GM18867 (cell line): ENCODE measurements at regions not wholly inside any gene's neighbourhood (a gene's known extent, or its start where the extent isn't known, plus 50 kb on each side); places are given as distances from the start of the nearest gene placed in this dataset.

Source experiments
- ATAC-seq: cut with Tn5 transposase; IDR thresholded peaks from one replicate; pipeline ENCODE4 v1.9.1; 2021; ENCODE audit warnings: mild to moderate bottlenecking, moderate library complexity; ENCODE audit not compliant: unreplicated experiment

GRCh38 chr5:27341342-27341741 is 303.0 kb upstream of the CDH9 start:
- no peak for ATAC-seq

- no peak for ATAC-seq
Measured at GRCh38 chr5:27336817-27337216, 298.4 kb upstream of the CDH9 start.

DNA sequence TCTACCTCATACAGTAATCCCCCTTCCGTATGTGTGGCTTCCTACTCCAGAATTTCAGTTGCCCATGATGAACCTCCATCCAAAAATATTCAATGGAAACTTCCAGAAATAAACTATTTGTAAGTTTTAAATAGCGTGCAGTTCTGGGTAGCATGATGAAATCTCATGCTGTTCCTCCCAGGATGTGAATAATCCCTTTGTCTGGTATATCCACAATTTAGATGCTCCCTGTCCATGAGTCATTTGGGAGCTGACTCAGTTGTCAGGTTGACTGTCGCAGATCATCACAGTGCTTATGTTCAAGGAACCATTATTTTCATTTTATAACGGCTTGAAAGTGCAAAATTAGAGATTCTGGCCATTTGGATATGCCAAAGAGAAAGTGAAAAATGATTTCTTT is 290.1 kb upstream of the CDH9 start:
- ATAC-seq, result no peak

- ATAC-seq, result no peak
Measured at GRCh38 chr5:27325513-27325912, 287.1 kb upstream of the CDH9 start.

- no peak for ATAC-seq
Measured at GRCh38 chr5:27318701-27319100, 280.3 kb upstream of the CDH9 start.

GRCh38 chr5:27316271-27316650 is 277.9 kb upstream of the CDH9 start:
- ATAC-seq, result no peak

DNA sequence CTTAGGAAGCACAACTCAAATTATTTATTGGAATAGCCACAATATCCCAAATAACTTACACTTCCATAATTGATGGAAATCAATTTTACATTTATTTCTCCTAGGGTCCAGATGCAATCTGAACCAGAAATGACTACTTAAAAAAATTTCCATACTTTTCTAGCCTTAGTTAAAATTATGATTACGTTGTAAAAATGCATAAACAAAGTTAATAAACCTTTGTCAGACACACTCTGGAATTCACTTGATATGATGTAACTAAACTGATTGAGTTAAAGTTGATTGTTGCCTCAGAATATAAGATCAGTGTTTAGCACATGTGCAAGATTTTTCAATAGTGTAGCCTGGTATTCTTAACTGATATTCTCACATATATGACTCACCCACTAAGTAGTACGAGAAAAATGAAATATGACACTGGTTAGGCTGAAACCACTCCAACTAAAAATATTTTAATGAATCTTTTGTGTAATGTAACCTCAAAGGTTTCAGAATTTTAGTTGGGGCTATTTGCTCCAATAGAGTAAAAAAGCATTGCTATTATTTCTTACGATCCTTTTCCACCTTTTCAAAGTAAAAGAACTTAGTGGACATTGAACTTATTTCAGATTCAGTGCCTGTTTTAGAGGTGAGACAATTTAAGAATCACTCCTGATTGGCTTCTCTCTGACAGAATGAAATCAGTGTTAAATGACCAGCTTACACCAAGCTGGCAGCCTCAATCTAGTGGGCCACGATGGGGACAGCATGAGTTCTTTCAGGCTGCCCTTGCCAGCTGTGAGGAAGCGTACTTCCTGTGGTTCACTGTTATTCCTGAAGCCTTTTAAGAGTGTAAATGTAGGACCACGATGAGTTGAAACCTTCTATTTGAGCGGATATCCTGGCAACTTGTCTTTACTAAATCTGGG is 277.2 kb upstream of the CDH9 start:
- peak; percentile 56 for ATAC-seq

GRCh38 chr5:27313549-27313948 is 275.2 kb upstream of the CDH9 start:
- ATAC-seq, result no peak

GRCh38 chr5:27312291-27312893 is 274.0 kb upstream of the CDH9 start:
- ATAC-seq, result no peak

- ATAC-seq, result no peak
Measured at GRCh38 chr5:27311544-27311943, 273.2 kb upstream of the CDH9 start.

- no peak for ATAC-seq
Measured at GRCh38 chr5:27308153-27308552, 269.8 kb upstream of the CDH9 start.

DNA sequence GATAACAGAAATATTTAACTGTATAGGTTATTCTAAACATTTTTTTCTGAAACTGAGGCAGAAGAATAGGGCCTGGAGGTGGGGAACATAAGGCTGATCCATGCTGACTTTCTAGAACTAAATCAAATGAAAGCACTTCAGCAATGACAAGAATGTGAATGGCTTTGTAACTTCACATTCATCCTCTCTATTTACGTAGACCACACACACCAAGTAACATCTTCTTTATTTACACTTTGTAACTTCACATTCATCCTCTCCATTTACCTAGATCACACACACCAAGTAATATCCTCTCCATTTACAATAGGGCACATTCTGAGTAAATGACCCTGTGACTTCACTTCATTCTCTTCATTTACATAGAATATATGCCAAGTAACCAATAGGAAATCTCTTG is 251.8 kb upstream of the CDH9 start:
- ATAC-seq, result no peak

DNA sequence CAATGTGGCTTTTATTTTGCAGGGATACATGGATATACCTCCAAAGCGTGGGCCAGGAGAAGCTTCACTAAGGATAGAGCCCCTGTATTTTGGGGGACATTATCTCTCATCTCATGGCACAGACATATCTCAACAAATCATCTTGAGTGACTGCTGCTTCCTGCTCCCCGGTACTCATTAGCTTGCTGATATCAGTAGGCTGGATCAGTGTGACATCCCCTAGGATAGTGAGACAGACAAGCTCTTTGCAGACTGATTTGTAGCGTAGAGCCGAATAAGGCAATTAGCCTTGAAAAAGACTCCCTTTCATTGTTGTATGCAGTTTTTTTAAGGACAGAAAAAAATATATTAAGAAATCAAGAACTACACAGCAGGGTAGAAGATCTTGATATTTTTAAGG is 237.7 kb upstream of the CDH9 start:
- no peak for ATAC-seq

- ATAC-seq, result no peak
Measured at GRCh38 chr5:27275345-27275744, 237.0 kb upstream of the CDH9 start.

- no peak for ATAC-seq
Measured at GRCh38 chr5:27269766-27270165, 231.4 kb upstream of the CDH9 start.

DNA sequence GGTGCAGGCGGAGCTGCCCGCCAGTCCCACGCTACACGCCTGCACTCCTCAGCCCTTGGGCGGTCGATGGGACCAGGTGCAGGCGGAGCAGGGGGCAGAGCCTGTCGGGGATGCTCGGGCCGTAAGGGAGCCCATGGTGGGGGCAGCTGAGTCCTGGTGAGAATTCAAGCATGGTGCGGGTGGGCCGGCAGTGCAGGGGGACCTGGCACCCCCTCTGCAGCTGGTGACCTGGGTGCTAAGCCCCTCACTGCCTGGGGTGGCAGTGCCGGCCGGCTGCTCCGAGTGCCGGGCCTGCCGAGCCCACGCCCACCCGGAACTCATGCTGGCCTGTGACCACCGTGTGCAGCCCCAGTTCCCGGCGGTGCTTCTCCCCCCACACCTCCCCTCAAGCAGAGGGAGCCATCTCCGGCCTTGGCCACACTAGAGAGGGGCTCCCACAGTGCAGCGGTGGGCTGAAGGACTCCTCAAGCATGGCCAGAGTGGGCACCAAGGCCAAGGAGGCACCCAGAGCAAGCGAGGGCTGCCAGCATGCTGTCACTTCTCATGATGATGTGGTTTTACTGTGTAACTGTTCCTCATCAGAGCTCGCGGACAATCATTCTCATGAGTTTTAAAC is 228.9 kb upstream of the CDH9 start:
- ATAC-seq, result no peak

- no peak for ATAC-seq
Measured at GRCh38 chr5:27266184-27266583, 227.8 kb upstream of the CDH9 start.

DNA sequence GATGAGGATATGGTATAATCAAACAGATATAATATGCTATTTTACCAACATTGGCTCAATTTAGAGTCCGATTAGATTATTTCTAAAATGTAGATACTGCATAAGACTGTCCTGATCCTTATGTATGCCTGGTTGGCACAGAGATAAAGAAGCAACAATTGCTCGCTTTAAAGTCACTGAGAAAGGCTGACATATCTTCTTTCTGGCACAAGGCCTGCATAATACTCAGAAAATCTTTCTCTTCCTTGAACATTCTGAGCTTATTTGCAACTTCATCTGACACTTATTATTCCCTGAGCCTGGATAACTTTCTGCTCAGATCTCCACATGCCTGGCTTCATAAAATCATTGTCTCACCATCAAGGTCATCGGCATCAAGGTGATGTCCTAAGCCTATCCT is 219.3 kb upstream of the CDH9 start:
- ATAC-seq, result no peak

GRCh38 chr5:27252911-27253310 is 214.5 kb upstream of the CDH9 start:
- ATAC-seq, result no peak

- peak; percentile 34 for ATAC-seq
Measured at GRCh38 chr5:27242258-27242626, 203.9 kb upstream of the CDH9 start.

GRCh38 chr5:27241564-27242257 is 203.3 kb upstream of the CDH9 start:
- peak; percentile 60 for ATAC-seq

GRCh38 chr5:27240791-27241190 is 202.4 kb upstream of the CDH9 start:
- no peak for ATAC-seq
